ENCODE measurements at regions not wholly inside any gene's neighbourhood (a gene's known extent, or its start where the extent isn't known, plus 50 kb on each side); places are given as distances from the start of the nearest gene placed in this dataset.

- peaks cover 6% of the 10 kb centered on the region for H3K4me1 Mint-ChIP-seq (ENCODE audit: unreplicated experiment)
- H3K27ac Mint-ChIP-seq (ENCODE audit: unreplicated experiment) = no peak overlapping the region
- H3K9me3 Mint-ChIP-seq (ENCODE audit: unreplicated experiment) = peaks cover 10% of the 10 kb centered on the region
- no peaks in the 10 kb centered on the region for H3K36me3 Mint-ChIP-seq (ENCODE audit: unreplicated experiment)
- H3K4me3 Mint-ChIP-seq (ENCODE audit: unreplicated experiment) = no peak overlapping the region
- no peaks in the 10 kb centered on the region for H3K27me3 Mint-ChIP-seq (ENCODE audit: unreplicated experiment)
- no peak for TF ChIP-seq CTCF (IDR thresholded peaks at IDR 0.05)
- no peak for DNase-seq (ENCODE audit: extremely low spot score, unreplicated experiment)
Observed at GRCh38 chr9:103362986-103363385, 367.9 kb downstream of the CYLC2 start.

- TF ChIP-seq CTCF (IDR thresholded peaks at IDR 0.05) = no peak
- no peak overlapping the region for H3K27ac Mint-ChIP-seq (ENCODE audit: unreplicated experiment)
- no peaks in the 10 kb centered on the region for H3K27me3 Mint-ChIP-seq (ENCODE audit: unreplicated experiment)
- no peak for DNase-seq (ENCODE audit: extremely low spot score, unreplicated experiment)
- H3K4me1 Mint-ChIP-seq (ENCODE audit: unreplicated experiment) = peaks cover 6% of the 10 kb centered on the region
- no peaks in the 10 kb centered on the region for H3K36me3 Mint-ChIP-seq (ENCODE audit: unreplicated experiment)
- peaks cover 10% of the 10 kb centered on the region for H3K9me3 Mint-ChIP-seq (ENCODE audit: unreplicated experiment)
- H3K4me3 Mint-ChIP-seq (ENCODE audit: unreplicated experiment) = no peak overlapping the region
Observed at GRCh38 chr9:103364753-103365152, 369.6 kb downstream of the CYLC2 start.

GRCh38 chr9:103371152-103371551 is 376.0 kb downstream of the CYLC2 start:
- TF ChIP-seq CTCF (IDR thresholded peaks at IDR 0.05) = no peak
- Mint-ChIP-seq H3K9me3 (ENCODE audit: unreplicated experiment) (no peaks in the 10 kb centered on the region), H3K36me3 (ENCODE audit: unreplicated experiment) (no peaks in the 10 kb centered on the region), H3K4me1 (ENCODE audit: unreplicated experiment) (peaks cover under 1% of the 10 kb centered on the region), H3K27ac (ENCODE audit: unreplicated experiment) (no peak overlapping the region), H3K4me3 (ENCODE audit: unreplicated experiment) (no peak overlapping the region), H3K27me3 (ENCODE audit: unreplicated experiment) (no peaks in the 10 kb centered on the region)
- DNase-seq (ENCODE audit: extremely low spot score, unreplicated experiment) = no peak

GRCh38 chr9:103372828-103373227 is 377.7 kb downstream of the CYLC2 start:
- Mint-ChIP-seq H3K36me3 (ENCODE audit: unreplicated experiment) (no peaks in the 10 kb centered on the region), H3K9me3 (ENCODE audit: unreplicated experiment) (no peaks in the 10 kb centered on the region), H3K4me1 (ENCODE audit: unreplicated experiment) (no peaks in the 10 kb centered on the region), H3K27me3 (ENCODE audit: unreplicated experiment) (no peaks in the 10 kb centered on the region), H3K4me3 (ENCODE audit: unreplicated experiment) (no peak overlapping the region), H3K27ac (ENCODE audit: unreplicated experiment) (no peak overlapping the region)
- no peak for DNase-seq (ENCODE audit: extremely low spot score, unreplicated experiment)
- TF ChIP-seq CTCF (IDR thresholded peaks at IDR 0.05) = no peak

- no peak for TF ChIP-seq CTCF (IDR thresholded peaks at IDR 0.05)
- no peak for DNase-seq (ENCODE audit: extremely low spot score, unreplicated experiment)
- H3K36me3 Mint-ChIP-seq (ENCODE audit: unreplicated experiment) = no peaks in the 10 kb centered on the region
- peaks cover 8% of the 10 kb centered on the region for H3K9me3 Mint-ChIP-seq (ENCODE audit: unreplicated experiment)
- no peak overlapping the region for H3K4me3 Mint-ChIP-seq (ENCODE audit: unreplicated experiment)
- H3K27me3 Mint-ChIP-seq (ENCODE audit: unreplicated experiment) = no peaks in the 10 kb centered on the region
- H3K27ac Mint-ChIP-seq (ENCODE audit: unreplicated experiment) = no peak overlapping the region
- H3K4me1 Mint-ChIP-seq (ENCODE audit: unreplicated experiment) = no peaks in the 10 kb centered on the region
Observed at GRCh38 chr9:103377667-103378066, 382.5 kb downstream of the CYLC2 start.
